ENCODE measurements at regions not wholly inside any gene's neighbourhood (a gene's known extent, or its start where the extent isn't known, plus 50 kb on each side); places are given as distances from the start of the nearest gene placed in this dataset.
A peak's percentile ranks its signal among the peaks of the same experiment; 100 is the strongest.
"Not testable (repeated sequence)": the region's sequence is repeated elsewhere in the genome, so short reads cannot be mapped to it uniquely, and the experiment has no call there.

- Histone ChIP-seq H3K4me3 (ENCODE audit: low read depth, low read length) (no peak overlapping the region), H3K9me3 (ENCODE audit: control insufficient read depth, insufficient read depth, low read length) (no peaks in the 10 kb centered on the region), H3K27me3 (ENCODE audit: control insufficient read depth, insufficient read depth, low read length) (no peaks in the 10 kb centered on the region), H3K9ac (ENCODE audit: low read depth, low read length) (no peak overlapping the region), H3K36me3 (ENCODE audit: control insufficient read depth, insufficient read depth, low read length) (no peaks in the 10 kb centered on the region), H3K4me1 (ENCODE audit: control insufficient read depth, insufficient read depth, low read length) (no peaks in the 10 kb centered on the region)
These were observed 86.4 kb downstream of the SOX1 start for GRCh38 chr13:112153364-112153763.

- Histone ChIP-seq H3K9ac (ENCODE audit: low read depth, low read length) (no peak overlapping the region), H3K4me3 (ENCODE audit: low read depth, low read length) (no peak overlapping the region), H3K9me3 (ENCODE audit: control insufficient read depth, insufficient read depth, low read length) (no peaks in the 10 kb centered on the region), H3K36me3 (ENCODE audit: control insufficient read depth, insufficient read depth, low read length) (no peaks in the 10 kb centered on the region), H3K4me1 (ENCODE audit: control insufficient read depth, insufficient read depth, low read length) (peaks cover under 1% of the 10 kb centered on the region), H3K27me3 (ENCODE audit: control insufficient read depth, insufficient read depth, low read length) (no peaks in the 10 kb centered on the region)
These were observed 86.9 kb downstream of the SOX1 start for GRCh38 chr13:112153846-112154245.

- peaks cover 6% of the 10 kb centered on the region for H3K4me1 ChIP-seq (ENCODE audit: control insufficient read depth, insufficient read depth, low read length)
- H3K36me3 ChIP-seq (ENCODE audit: control insufficient read depth, insufficient read depth, low read length), result no peaks in the 10 kb centered on the region
- H3K9me3 ChIP-seq (ENCODE audit: control insufficient read depth, insufficient read depth, low read length), result no peaks in the 10 kb centered on the region
- H3K9ac ChIP-seq (ENCODE audit: low read depth, low read length), result no peak overlapping the region
- no peak overlapping the region for H3K4me3 ChIP-seq (ENCODE audit: low read depth, low read length)
- H3K27me3 ChIP-seq (ENCODE audit: control insufficient read depth, insufficient read depth, low read length), result no peaks in the 10 kb centered on the region
These were observed 87.5 kb downstream of the SOX1 start for GRCh38 chr13:112154301-112155060.

- Histone ChIP-seq H3K27me3 (ENCODE audit: control insufficient read depth, insufficient read depth, low read length) (no peaks in the 10 kb centered on the region), H3K9ac (ENCODE audit: low read depth, low read length) (no peak overlapping the region), H3K36me3 (ENCODE audit: control insufficient read depth, insufficient read depth, low read length) (no peaks in the 10 kb centered on the region), H3K4me3 (ENCODE audit: low read depth, low read length) (no peak overlapping the region), H3K9me3 (ENCODE audit: control insufficient read depth, insufficient read depth, low read length) (no peaks in the 10 kb centered on the region), H3K4me1 (ENCODE audit: control insufficient read depth, insufficient read depth, low read length) (peaks cover 32% of the 10 kb centered on the region)
These were observed 92.0 kb downstream of the SOX1 start for GRCh38 chr13:112158961-112159360.

- Histone ChIP-seq H3K9me3 (ENCODE audit: control insufficient read depth, insufficient read depth, low read length) (no peaks in the 10 kb centered on the region), H3K36me3 (ENCODE audit: control insufficient read depth, insufficient read depth, low read length) (no peaks in the 10 kb centered on the region), H3K27me3 (ENCODE audit: control insufficient read depth, insufficient read depth, low read length) (no peaks in the 10 kb centered on the region), H3K4me3 (ENCODE audit: low read depth, low read length) (no peak overlapping the region), H3K9ac (ENCODE audit: low read depth, low read length) (peak overlapping the region; percentile 10), H3K4me1 (ENCODE audit: control insufficient read depth, insufficient read depth, low read length) (peaks cover 32% of the 10 kb centered on the region)
These were observed 92.9 kb downstream of the SOX1 start for GRCh38 chr13:112159575-112160547.

- Histone ChIP-seq H3K9ac (ENCODE audit: low read depth, low read length) (peak overlapping the region; percentile 66), H3K27me3 (ENCODE audit: control insufficient read depth, insufficient read depth, low read length) (no peaks in the 10 kb centered on the region), H3K4me1 (ENCODE audit: control insufficient read depth, insufficient read depth, low read length) (peaks cover 32% of the 10 kb centered on the region), H3K36me3 (ENCODE audit: control insufficient read depth, insufficient read depth, low read length) (no peaks in the 10 kb centered on the region), H3K9me3 (ENCODE audit: control insufficient read depth, insufficient read depth, low read length) (no peaks in the 10 kb centered on the region), H3K4me3 (ENCODE audit: low read depth, low read length) (no peak overlapping the region)
These were observed 93.6 kb downstream of the SOX1 start for GRCh38 chr13:112160558-112160957.

- no peaks in the 10 kb centered on the region for H3K27me3 ChIP-seq (ENCODE audit: control insufficient read depth, insufficient read depth, low read length)
- H3K9ac ChIP-seq (ENCODE audit: low read depth, low read length), result peak overlapping the region; percentile 66
- peak overlapping the region; percentile 15 for H3K4me3 ChIP-seq (ENCODE audit: low read depth, low read length)
- H3K36me3 ChIP-seq (ENCODE audit: control insufficient read depth, insufficient read depth, low read length), result no peaks in the 10 kb centered on the region
- peaks cover 32% of the 10 kb centered on the region for H3K4me1 ChIP-seq (ENCODE audit: control insufficient read depth, insufficient read depth, low read length)
- H3K9me3 ChIP-seq (ENCODE audit: control insufficient read depth, insufficient read depth, low read length), result no peaks in the 10 kb centered on the region
These were observed 94.8 kb downstream of the SOX1 start for GRCh38 chr13:112161521-112162301.

- not testable (repeated sequence) for H3K9ac ChIP-seq (ENCODE audit: low read depth, low read length); H3K9me3 ChIP-seq (ENCODE audit: control insufficient read depth, insufficient read depth, low read length); H3K27me3 ChIP-seq (ENCODE audit: control insufficient read depth, insufficient read depth, low read length); H3K4me3 ChIP-seq (ENCODE audit: low read depth, low read length); H3K36me3 ChIP-seq (ENCODE audit: control insufficient read depth, insufficient read depth, low read length)
- H3K4me1 ChIP-seq (ENCODE audit: control insufficient read depth, insufficient read depth, low read length), result peaks cover 30% of the 10 kb centered on the region
These were observed 97.0 kb downstream of the SOX1 start for GRCh38 chr13:112163691-112164660.

- Histone ChIP-seq H3K36me3 (ENCODE audit: control insufficient read depth, insufficient read depth, low read length) (no peaks in the 10 kb centered on the region), H3K27me3 (ENCODE audit: control insufficient read depth, insufficient read depth, low read length) (no peaks in the 10 kb centered on the region), H3K9ac (ENCODE audit: low read depth, low read length) (no peak overlapping the region), H3K4me1 (ENCODE audit: control insufficient read depth, insufficient read depth, low read length) (peaks cover 16% of the 10 kb centered on the region), H3K9me3 (ENCODE audit: control insufficient read depth, insufficient read depth, low read length) (no peaks in the 10 kb centered on the region), H3K4me3 (ENCODE audit: low read depth, low read length) (no peak overlapping the region)
These were observed 98.8 kb downstream of the SOX1 start for GRCh38 chr13:112165712-112166111.

- no peaks in the 10 kb centered on the region for H3K9me3 ChIP-seq (ENCODE audit: control insufficient read depth, insufficient read depth, low read length)
- no peaks in the 10 kb centered on the region for H3K36me3 ChIP-seq (ENCODE audit: control insufficient read depth, insufficient read depth, low read length)
- no peak overlapping the region for H3K4me3 ChIP-seq (ENCODE audit: low read depth, low read length)
- H3K9ac ChIP-seq (ENCODE audit: low read depth, low read length), result no peak overlapping the region
- no peaks in the 10 kb centered on the region for H3K27me3 ChIP-seq (ENCODE audit: control insufficient read depth, insufficient read depth, low read length)
- H3K4me1 ChIP-seq (ENCODE audit: control insufficient read depth, insufficient read depth, low read length), result no peaks in the 10 kb centered on the region
These were observed 101.8 kb downstream of the SOX1 start for GRCh38 chr13:112168761-112169160.

All from iPS-15b (cell line).